ENCODE measurements at regions not wholly inside any gene's neighbourhood (a gene's known extent, or its start where the extent isn't known, plus 50 kb on each side); places are given as distances from the start of the nearest gene placed in this dataset.

DNA sequence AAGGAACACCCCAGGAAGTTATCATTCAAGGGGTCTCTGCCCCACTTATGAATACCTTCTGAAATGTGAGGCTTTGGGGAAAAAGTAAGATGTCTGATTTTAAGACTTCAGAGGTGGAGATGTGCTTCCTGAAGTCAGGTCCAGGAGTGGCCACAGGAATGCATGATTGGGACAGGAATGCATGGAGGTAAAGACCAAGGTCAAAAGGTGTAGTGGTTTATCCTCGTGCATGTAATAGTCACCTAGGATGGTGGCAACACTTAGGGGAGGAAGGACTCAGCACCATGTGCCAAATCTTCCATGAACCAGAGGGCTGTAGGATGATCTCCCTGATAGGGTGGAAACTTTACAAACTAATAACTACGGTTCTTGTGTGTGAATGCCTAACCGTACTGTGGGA, 217.3 kb downstream of the C12orf75 start:
- no peak for TF ChIP-seq FOXK2 (IDR thresholded peaks at IDR 0.05)
- TF ChIP-seq NFRKB (IDR thresholded peaks at IDR 0.05): no peak
- no peak for TF ChIP-seq FOXA1 (IDR thresholded peaks at IDR 0.05)
- TF ChIP-seq SP1 (IDR thresholded peaks at IDR 0.05): no peak
